ENCODE measurements at regions not wholly inside any gene's neighbourhood (a gene's known extent, or its start where the extent isn't known, plus 50 kb on each side); places are given as distances from the start of the nearest gene placed in this dataset.

DNA sequence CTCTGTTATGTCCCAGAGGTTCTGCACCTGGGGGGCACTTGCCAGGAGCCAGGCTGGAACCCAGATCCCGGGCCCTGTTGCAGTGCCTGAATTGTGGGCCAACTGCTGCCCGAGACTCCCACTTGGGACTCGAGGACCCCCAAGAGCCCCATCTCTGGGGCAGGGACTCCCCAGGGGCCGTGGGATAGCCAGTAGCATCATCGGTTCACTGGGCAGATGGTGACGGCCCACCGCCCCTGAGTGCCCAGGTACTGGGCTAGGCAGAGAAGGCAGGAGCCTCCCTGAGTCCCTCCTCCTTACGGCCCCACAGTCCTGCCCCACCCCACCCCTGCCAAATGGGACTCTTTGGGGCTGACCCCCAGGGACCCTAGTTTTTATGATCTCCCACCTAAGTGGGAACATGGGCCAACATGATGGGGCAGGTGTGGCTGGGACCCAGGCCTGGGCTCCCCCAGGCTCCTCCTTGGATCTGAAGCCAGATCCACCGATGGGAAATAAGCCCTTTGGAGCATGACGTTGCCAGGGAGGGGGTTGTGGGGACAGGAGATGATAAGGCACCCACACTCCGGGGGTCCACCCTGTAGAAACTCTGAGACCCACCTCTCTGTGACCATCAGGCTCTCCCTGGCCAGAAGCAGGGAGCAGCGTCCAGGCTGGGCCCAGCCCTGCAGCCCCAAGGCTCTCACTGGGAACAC lies 94.5 kb upstream of the FGF3 start:
- H3K4me3 ChIP-seq (ENCODE audit: control extremely low read depth in 1 of 5, extremely low read depth in 1 of 5, insufficient read depth in 1 of 5, low read depth in 2 of 5, low read length in 4 of 5) = no peak overlapping the region
- Mint-ChIP-seq H3K27me3 (peaks cover 23% of the 10 kb centered on the region), H3K27ac (no peak overlapping the region), H3K9me3 (ENCODE audit: insufficient read depth) (no peaks in the 10 kb centered on the region), H3K4me1 (no peaks in the 10 kb centered on the region), H3K4me3 (no peak overlapping the region)
- no peak overlapping the region for H2AFZ ChIP-seq (ENCODE audit: insufficient read depth, low read depth, low read length, poor library complexity, severe bottlenecking)
- TF ChIP-seq, protein P1, sequence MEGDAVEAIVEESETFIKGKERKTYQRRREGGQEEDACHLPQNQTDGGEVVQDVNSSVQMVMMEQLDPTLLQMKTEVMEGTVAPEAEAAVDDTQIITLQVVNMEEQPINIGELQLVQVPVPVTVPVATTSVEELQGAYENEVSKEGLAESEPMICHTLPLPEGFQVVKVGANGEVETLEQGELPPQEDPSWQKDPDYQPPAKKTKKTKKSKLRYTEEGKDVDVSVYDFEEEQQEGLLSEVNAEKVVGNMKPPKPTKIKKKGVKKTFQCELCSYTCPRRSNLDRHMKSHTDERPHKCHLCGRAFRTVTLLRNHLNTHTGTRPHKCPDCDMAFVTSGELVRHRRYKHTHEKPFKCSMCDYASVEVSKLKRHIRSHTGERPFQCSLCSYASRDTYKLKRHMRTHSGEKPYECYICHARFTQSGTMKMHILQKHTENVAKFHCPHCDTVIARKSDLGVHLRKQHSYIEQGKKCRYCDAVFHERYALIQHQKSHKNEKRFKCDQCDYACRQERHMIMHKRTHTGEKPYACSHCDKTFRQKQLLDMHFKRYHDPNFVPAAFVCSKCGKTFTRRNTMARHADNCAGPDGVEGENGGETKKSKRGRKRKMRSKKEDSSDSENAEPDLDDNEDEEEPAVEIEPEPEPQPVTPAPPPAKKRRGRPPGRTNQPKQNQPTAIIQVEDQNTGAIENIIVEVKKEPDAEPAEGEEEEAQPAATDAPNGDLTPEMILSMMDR (IDR thresholded peaks at IDR 0.05) = no peak
- TF ChIP-seq EZH2 (IDR thresholded peaks at IDR 0.05; ENCODE audit: borderline replicate concordance, insufficient read depth, low read depth, low read length, poor library complexity, severe bottlenecking) = no peak
- DNase-seq (no peak), ATAC-seq (ENCODE audit: low read depth) (no peak)
- peaks cover 0 to 40% (median 5%) of the 10 kb centered on the region in 4 experiments for H3K27me3 ChIP-seq (replicated peaks in 1 of 4; ENCODE audit: control extremely low read depth in 1 of 4, control insufficient read depth in 3 of 4, insufficient read depth in 4 of 4, low read length in 3 of 4)
- H3K79me2 ChIP-seq (ENCODE audit: control insufficient read depth, insufficient read depth, low read length) = no peaks in the 10 kb centered on the region
- CTCF ChIA-PET = no interaction called here
- H3K36me3 ChIP-seq (replicated peaks in 1 of 2; ENCODE audit: control extremely low read depth in 1 of 2, control insufficient read depth in 1 of 2, extremely low read depth in 1 of 2, insufficient read depth in 2 of 2, low read length in 1 of 2) = no peaks in the 10 kb centered on the region
- H4K20me1 ChIP-seq (ENCODE audit: control insufficient read depth, insufficient read depth, low read length, poor library complexity, severe bottlenecking) = no peaks in the 10 kb centered on the region
- intact Hi-C loops (cut with micrococcal nuclease) = no loop called here
- peaks cover 0 to 2% of the 10 kb centered on the region in 2 donors for H3K4me1 ChIP-seq (ENCODE audit: control insufficient read depth in 2 of 2, insufficient read depth in 2 of 2, low read length in 2 of 2)
- WGBS (ENCODE audit: insufficient coverage) = 59% methylated on average over 10 of the region's 12 CpGs
- no peak overlapping the region for H3K4me2 ChIP-seq (replicated peaks; ENCODE audit: low read depth, low read length, poor library complexity, severe bottlenecking)
- peaks cover 0 to 17% (median 0%) of the 10 kb centered on the region in 3 donors for H3K9me3 ChIP-seq (ENCODE audit: control extremely low read depth in 1 of 3, control insufficient read depth in 2 of 3, insufficient read depth in 1 of 3, low read length in 2 of 3)
- H3K27ac ChIP-seq (ENCODE audit: low read length in 2 of 2) = no peak overlapping the region
- POLR2A ChIA-PET = no interaction called here
- no peak overlapping the region for H3K9ac ChIP-seq (ENCODE audit: low read length)

- H3K27me3 ChIP-seq (replicated peaks in 1 of 4; ENCODE audit: control extremely low read depth in 1 of 4, control insufficient read depth in 3 of 4, insufficient read depth in 4 of 4, low read length in 3 of 4) = peaks cover 0 to 44% (median 5%) of the 10 kb centered on the region in 4 experiments
- H3K27ac ChIP-seq (ENCODE audit: low read length in 2 of 2) = no peak overlapping the region
- DNase-seq (no peak), ATAC-seq (ENCODE audit: low read depth) (no peak)
- H3K27me3 Mint-ChIP-seq = peaks cover 26% of the 10 kb centered on the region
- H2AFZ ChIP-seq (ENCODE audit: insufficient read depth, low read depth, low read length, poor library complexity, severe bottlenecking) = no peak overlapping the region
- H3K4me3 ChIP-seq (ENCODE audit: control extremely low read depth in 1 of 5, extremely low read depth in 1 of 5, insufficient read depth in 1 of 5, low read depth in 2 of 5, low read length in 4 of 5) = no peak overlapping the region
- no peaks in the 10 kb centered on the region for H3K4me1 Mint-ChIP-seq
- no peak overlapping the region for H3K4me3 Mint-ChIP-seq
- H3K9me3 Mint-ChIP-seq (ENCODE audit: insufficient read depth) = no peaks in the 10 kb centered on the region
- CTCF ChIA-PET = interaction anchor here (1.0 kb wide), 2 partner anchors 9 to 16 kb away, joined by 3 read pairs; no protein-coding TSS in a partner anchor
- peaks cover 0 to 17% (median 0%) of the 10 kb centered on the region in 3 donors for H3K9me3 ChIP-seq (ENCODE audit: control extremely low read depth in 1 of 3, control insufficient read depth in 2 of 3, insufficient read depth in 1 of 3, low read length in 2 of 3)
- no peaks in the 10 kb centered on the region for H4K20me1 ChIP-seq (ENCODE audit: control insufficient read depth, insufficient read depth, low read length, poor library complexity, severe bottlenecking)
- H3K27ac Mint-ChIP-seq = no peak overlapping the region
- TF ChIP-seq, protein P1 (IDR thresholded peaks at IDR 0.05) = no peak
- no peak for TF ChIP-seq EZH2 (IDR thresholded peaks at IDR 0.05; ENCODE audit: borderline replicate concordance, insufficient read depth, low read depth, low read length, poor library complexity, severe bottlenecking)
- no peaks in the 10 kb centered on the region for H3K36me3 ChIP-seq (replicated peaks in 1 of 2; ENCODE audit: control extremely low read depth in 1 of 2, control insufficient read depth in 1 of 2, extremely low read depth in 1 of 2, insufficient read depth in 2 of 2, low read length in 1 of 2)
- H3K79me2 ChIP-seq (ENCODE audit: control insufficient read depth, insufficient read depth, low read length) = no peaks in the 10 kb centered on the region
- POLR2A ChIA-PET = no interaction called here
- intact Hi-C loops (cut with micrococcal nuclease) = no loop called here
- peaks cover 0 to 5% of the 10 kb centered on the region in 2 donors for H3K4me1 ChIP-seq (ENCODE audit: control insufficient read depth in 2 of 2, insufficient read depth in 2 of 2, low read length in 2 of 2)
- no peak overlapping the region for H3K9ac ChIP-seq (ENCODE audit: low read length)
- WGBS (ENCODE audit: insufficient coverage) = 76% methylated on average over 14 of the region's 18 CpGs
- no peak overlapping the region for H3K4me2 ChIP-seq (replicated peaks; ENCODE audit: low read depth, low read length, poor library complexity, severe bottlenecking)
These were observed 95.3 kb upstream of the FGF3 start for GRCh38 chr11:69914286-69915150.
